Hepatocyte (in vitro differentiated cells): ENCODE measurements at regions not wholly inside any gene's neighbourhood (a gene's known extent, or its start where the extent isn't known, plus 50 kb on each side); places are given as distances from the start of the nearest gene placed in this dataset.

Source experiments
- EZH2 ChIP-seq: fragments of 200-600 bp; sonication (generic); IDR thresholded peaks from 2 replicates; pipeline ENCODE4 v1.6.1; 2016; ENCODE audit warnings: antibody characterized with exemption, mild to moderate bottlenecking, borderline replicate concordance
- EZH2phosphoT487 ChIP-seq: fragments of 200-600 bp; sonication (generic); IDR thresholded peaks from one replicate; pipeline ENCODE4 v1.6.1; 2018; ENCODE audit warnings: antibody characterized with exemption, mild to moderate bottlenecking, low read depth, moderate library complexity; ENCODE audit not compliant: unreplicated experiment, severe bottlenecking
- TF ChIP-seq, protein P1 (sequence below): fragments of 200-600 bp; sonication (generic); IDR thresholded peaks from 2 replicates; pipeline ENCODE4 v1.5.1; 2016; ENCODE audit warnings: antibody characterized with exemption, mild to moderate bottlenecking; ENCODE audit not compliant: poor library complexity

DNA sequence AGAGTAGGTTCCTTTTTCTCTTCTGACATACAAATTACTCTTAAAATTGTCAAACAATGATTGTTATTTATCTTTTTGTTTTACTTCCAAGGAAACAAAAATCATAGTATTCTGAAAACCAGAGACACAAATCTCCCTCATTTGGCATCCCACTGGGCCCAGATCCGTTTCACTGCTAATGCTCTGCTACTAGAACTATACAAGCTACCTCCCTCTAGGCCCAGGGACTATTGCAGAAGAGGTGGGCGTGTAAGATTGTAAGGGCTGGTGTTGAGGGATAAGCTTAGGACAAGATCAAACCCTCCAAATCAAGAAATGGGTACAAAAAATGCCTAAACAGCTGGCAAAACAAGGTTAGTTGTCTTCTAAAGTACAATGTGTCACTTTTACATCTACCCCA lies 928.9 kb upstream of the CDH10 start:
- TF ChIP-seq, protein P1, sequence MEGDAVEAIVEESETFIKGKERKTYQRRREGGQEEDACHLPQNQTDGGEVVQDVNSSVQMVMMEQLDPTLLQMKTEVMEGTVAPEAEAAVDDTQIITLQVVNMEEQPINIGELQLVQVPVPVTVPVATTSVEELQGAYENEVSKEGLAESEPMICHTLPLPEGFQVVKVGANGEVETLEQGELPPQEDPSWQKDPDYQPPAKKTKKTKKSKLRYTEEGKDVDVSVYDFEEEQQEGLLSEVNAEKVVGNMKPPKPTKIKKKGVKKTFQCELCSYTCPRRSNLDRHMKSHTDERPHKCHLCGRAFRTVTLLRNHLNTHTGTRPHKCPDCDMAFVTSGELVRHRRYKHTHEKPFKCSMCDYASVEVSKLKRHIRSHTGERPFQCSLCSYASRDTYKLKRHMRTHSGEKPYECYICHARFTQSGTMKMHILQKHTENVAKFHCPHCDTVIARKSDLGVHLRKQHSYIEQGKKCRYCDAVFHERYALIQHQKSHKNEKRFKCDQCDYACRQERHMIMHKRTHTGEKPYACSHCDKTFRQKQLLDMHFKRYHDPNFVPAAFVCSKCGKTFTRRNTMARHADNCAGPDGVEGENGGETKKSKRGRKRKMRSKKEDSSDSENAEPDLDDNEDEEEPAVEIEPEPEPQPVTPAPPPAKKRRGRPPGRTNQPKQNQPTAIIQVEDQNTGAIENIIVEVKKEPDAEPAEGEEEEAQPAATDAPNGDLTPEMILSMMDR = no peak
- TF ChIP-seq EZH2 = no peak
- no peak for TF ChIP-seq EZH2phosphoT487
